ENCODE measurements at regions not wholly inside any gene's neighbourhood (a gene's known extent, or its start where the extent isn't known, plus 50 kb on each side); places are given as distances from the start of the nearest gene placed in this dataset.

- TF ChIP-seq EZH2 (IDR thresholded peaks at IDR 0.05): no peak
- TF ChIP-seq POLR2AphosphoS5 (IDR thresholded peaks at IDR 0.05; ENCODE audit: borderline replicate concordance, low read depth, low read length): no peak
- no peak for TF ChIP-seq FOXP2 (optimal IDR thresholded peaks at IDR 0.05; ENCODE audit: control extremely low read depth, extremely low read length, insufficient read depth)
Measured at GRCh38 chr6:165717732-165718465, 54.9 kb upstream of the PDE10A start.

Measured in SK-N-MC (cell line).